GM21515 (cell line): ENCODE measurements at regions not wholly inside any gene's neighbourhood (a gene's known extent, or its start where the extent isn't known, plus 50 kb on each side); places are given as distances from the start of the nearest gene placed in this dataset.

Experiments
- ATAC-seq: cut with Tn5 transposase; IDR thresholded peaks from one replicate; pipeline ENCODE4 v1.9.1; 2021; ENCODE audit not compliant: unreplicated experiment

GRCh38 chr18:61989138-61989537 lies 96.3 kb upstream of the RNF152 start:
- no peak for ATAC-seq

- no peak for ATAC-seq
Measured at GRCh38 chr18:61988100-61988499, 95.3 kb upstream of the RNF152 start.

GRCh38 chr18:61985681-61986080 lies 92.9 kb upstream of the RNF152 start:
- no peak for ATAC-seq

GRCh38 chr18:61984349-61984748 lies 91.5 kb upstream of the RNF152 start:
- ATAC-seq, result no peak

- ATAC-seq, result no peak
Measured at GRCh38 chr18:61982475-61982874, 89.7 kb upstream of the RNF152 start.

GRCh38 chr18:61980355-61980754 lies 87.5 kb upstream of the RNF152 start:
- ATAC-seq, result no peak

- ATAC-seq, result no peak
Measured at GRCh38 chr18:61975526-61976326, 82.9 kb upstream of the RNF152 start.

- ATAC-seq, result no peak
Measured at GRCh38 chr18:61973273-61974115, 80.7 kb upstream of the RNF152 start.

- ATAC-seq, result peak; percentile 84
Measured at GRCh38 chr18:61972389-61973264, 79.8 kb upstream of the RNF152 start.

GRCh38 chr18:61967252-61967891 lies 74.6 kb upstream of the RNF152 start:
- ATAC-seq, result no peak

GRCh38 chr18:61965311-61965710 lies 72.5 kb upstream of the RNF152 start:
- no peak for ATAC-seq

- ATAC-seq, result no peak
Measured at GRCh38 chr18:61964616-61965015, 71.8 kb upstream of the RNF152 start.

GRCh38 chr18:61963705-61964104 lies 70.9 kb upstream of the RNF152 start:
- no peak for ATAC-seq

- ATAC-seq, result no peak
Measured at GRCh38 chr18:61957801-61958516, 65.2 kb upstream of the RNF152 start.

- ATAC-seq, result peak; percentile 46
Measured at GRCh38 chr18:61955644-61956043, 62.8 kb upstream of the RNF152 start.

- no peak for ATAC-seq
Measured at GRCh38 chr18:61954096-61954746, 61.4 kb upstream of the RNF152 start.

- no peak for ATAC-seq
Measured at GRCh38 chr18:61953641-61954040, 60.8 kb upstream of the RNF152 start.

- no peak for ATAC-seq
Measured at GRCh38 chr18:61953161-61953560, 60.4 kb upstream of the RNF152 start.

GRCh38 chr18:61951396-61951795 lies 58.6 kb upstream of the RNF152 start:
- ATAC-seq, result no peak

- ATAC-seq, result no peak
Measured at GRCh38 chr18:61950371-61950770, 57.6 kb upstream of the RNF152 start.
